Inferior parietal cortex (tissue), 1 donor: ENCODE measurements at regions not wholly inside any gene's neighbourhood (a gene's known extent, or its start where the extent isn't known, plus 50 kb on each side); places are given as distances from the start of the nearest gene placed in this dataset.
"Not testable (repeated sequence)": the region's sequence is repeated elsewhere in the genome, so short reads cannot be mapped to it uniquely, and the experiment has no call there.

ENCODE experiments used
- DNase-seq: peaks from one replicate; pipeline ENCODE4 v3.0.0-alpha.2; 2016; ENCODE audit errors: extremely low spot score

- DNase-seq = no peak
Observed at GRCh38 chr2:129181963-129182362, 797.5 kb upstream of the RAB6C start.

GRCh38 chr2:129187343-129187742, 792.1 kb upstream of the RAB6C start:
- DNase-seq = no peak

- no peak for DNase-seq
Observed at GRCh38 chr2:129188451-129188850, 791.0 kb upstream of the RAB6C start.

DNA sequence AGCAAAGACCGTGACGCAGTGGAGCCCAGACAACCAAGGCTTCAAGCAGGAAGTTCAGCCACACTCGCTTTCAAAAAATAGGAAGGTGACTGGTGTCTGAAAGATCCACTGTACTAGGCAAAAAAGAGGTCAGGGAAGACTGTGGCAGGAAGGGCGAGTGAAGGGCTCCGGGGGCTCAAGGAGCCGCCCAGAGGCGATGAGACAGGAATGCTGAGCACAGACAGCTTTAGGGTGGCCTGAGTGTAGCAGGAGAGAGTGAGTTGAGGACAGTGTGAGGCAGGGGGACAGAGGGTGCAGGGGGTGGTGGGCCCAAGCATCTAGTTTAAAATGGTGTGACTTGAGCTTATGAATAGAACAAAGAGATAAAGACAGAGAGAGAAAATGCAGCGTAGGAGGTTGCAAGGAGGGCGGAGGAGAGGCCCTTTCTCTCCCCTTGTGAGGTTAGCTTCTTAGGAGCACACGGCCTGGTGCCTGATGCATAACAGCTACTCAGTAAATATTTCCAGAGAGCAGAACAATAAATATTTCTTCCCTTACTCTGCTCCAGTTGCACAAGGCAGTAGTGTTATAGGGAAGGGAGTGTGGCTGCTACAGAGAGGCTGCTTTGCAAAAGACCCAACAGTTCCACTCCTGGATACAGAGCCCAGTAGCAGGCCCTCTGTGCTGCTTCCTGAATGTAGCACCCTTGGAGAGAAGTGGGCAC, 789.7 kb upstream of the RAB6C start:
- DNase-seq = no peak

DNA sequence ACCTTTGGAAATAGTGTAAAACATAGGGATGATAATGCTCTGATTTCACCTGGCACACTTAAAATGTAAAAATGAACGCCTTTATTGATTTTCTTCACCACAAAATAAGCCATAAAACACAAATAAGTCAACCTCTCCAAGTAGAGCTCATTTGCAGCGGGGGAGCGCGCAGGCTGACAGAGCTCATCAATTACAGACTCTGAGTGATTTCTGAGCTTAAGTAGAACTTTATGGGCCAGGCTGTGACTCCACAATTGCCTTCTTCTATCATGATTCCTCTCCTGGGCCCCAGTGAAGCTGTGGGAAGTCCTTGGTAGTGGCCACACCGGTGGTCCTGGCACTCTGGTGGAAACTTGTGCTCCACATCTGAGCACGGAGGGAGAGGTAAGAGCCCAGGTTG, 789.0 kb upstream of the RAB6C start:
- DNase-seq = no peak

- DNase-seq = no peak
Observed at GRCh38 chr2:129191530-129191929, 787.9 kb upstream of the RAB6C start.

DNA sequence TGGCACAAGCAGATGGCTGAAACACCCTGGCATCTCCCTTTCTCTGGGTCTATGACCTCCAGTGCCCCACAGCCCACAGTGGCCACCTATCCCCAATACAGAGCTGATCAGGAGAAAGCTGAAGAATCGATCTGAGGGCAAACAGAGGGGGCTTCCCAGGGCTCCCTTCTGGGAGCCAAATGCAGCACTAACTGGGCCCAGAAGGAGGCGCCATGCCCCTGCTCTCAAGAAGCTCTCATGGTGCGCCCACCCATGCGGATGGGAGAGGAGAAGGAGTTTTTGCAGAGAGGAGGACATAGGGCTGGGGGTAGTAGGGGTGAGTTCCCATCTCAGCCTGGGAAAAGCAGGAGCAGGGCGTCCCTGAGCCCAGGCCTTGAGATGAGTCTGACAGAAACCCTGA, 787.3 kb upstream of the RAB6C start:
- DNase-seq = no peak

GRCh38 chr2:129192841-129193253, 786.6 kb upstream of the RAB6C start:
- no peak for DNase-seq

DNA sequence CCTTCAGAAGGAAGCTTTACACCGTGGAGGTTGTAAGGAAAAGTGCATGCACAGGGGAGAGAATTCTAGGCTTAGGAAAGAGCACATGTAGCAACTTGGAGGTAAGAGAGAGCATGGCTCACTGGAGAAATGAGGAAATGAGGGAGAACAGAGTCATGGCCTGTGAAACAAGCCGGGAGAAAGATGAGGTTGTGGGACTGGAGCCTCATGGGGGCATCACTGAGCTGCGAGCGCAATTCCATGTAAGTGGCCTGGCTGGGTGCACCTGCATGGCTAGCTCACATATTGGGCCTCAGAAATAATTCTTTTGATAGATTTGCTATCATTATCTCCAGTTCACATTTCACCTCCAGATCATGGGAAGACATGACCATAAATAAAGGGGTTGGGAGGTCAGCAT, 785.5 kb upstream of the RAB6C start:
- no peak for DNase-seq

DNA sequence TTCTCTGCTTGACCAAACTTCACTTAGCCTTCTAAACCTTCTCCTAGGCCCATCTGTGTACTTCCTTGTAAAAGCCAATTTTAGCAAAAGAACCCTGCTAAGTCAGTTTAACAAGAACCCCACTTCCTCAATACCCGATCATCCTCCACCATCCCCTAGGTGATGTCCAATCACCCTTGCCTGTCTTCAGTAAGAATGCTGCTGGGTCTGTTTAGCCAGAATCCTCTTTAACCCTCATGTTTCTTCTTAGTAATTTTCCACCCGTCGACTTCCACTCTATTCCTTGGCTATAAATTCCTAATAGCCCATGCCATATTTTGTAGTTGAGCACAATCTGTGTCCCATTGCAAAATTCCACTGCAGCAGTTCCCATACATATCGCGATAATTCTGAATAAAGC, 780.0 kb upstream of the RAB6C start:
- DNase-seq = no peak

- no peak for DNase-seq
Observed at GRCh38 chr2:129201696-129202095, 777.8 kb upstream of the RAB6C start.

GRCh38 chr2:129203331-129203730, 776.1 kb upstream of the RAB6C start:
- DNase-seq = peak; percentile 39

DNA sequence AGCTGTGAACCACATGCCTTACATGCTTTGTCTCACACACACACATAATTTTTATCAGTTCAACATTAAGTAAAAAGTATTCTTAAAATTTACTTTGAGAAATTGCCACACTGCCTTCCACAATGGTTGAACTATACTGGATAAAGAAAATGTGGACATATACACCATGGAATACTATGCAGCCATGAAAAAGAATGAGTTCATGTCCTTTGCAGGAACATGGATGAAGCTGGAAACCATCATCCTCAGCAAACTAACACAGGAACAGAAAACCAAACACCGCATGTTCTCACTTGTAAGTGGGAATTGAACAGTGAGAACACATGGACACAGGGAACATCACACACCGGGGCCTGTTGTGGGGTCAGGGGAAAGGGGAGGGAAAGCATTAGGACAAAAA, 774.9 kb upstream of the RAB6C start:
- DNase-seq = not testable (repeated sequence)

- DNase-seq = no peak
Observed at GRCh38 chr2:129205176-129205575, 774.3 kb upstream of the RAB6C start.

DNA sequence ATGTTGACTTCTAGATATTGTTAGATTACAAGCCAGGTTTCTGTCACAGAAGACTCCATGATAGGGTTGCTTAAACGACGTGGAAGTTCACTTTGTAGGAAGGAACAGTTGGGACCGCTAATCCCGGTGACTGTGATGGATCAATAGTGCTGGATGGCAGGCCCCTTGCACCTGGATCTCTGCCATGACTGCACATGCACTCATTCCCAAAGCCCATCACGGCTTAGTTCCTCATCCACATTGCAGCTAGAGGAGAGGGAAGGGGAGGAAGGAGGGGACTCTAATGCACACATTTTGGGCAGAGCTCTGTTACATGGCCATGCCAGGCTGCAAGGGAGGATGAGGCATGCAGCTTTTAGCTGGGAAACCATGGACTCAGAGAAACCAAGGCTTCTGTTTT, 773.7 kb upstream of the RAB6C start:
- no peak for DNase-seq

DNA sequence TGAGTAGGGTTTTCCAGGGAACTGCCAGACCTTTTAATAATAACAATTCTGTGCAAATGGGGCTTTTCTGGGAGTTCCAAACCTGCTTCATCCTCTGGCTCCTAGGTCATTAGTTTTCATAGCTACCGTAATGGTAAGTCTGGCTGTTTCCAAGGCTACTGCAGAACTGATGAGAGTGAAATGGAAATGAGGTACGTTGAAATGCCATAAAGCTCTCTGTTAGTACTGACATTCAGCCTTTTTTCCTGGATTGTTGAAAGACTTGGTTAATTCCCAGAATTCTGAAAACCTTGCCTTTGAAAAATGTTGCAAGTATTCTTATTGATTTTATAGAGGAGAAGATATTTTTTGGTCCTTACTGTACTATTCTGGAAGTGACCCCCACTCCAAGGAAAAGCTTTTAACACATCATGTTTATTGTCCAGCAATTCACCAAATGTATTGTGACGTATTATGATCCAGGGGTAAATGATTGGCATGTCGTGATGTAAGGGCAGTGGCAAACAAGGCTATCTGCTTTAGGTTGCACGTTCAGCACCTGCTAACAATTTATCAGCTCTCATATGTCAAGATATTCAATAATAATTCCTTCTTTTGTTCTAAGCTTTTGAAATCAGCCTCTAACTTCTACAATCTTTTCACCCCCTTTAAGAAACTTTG, 767.0 kb upstream of the RAB6C start:
- DNase-seq = no peak

DNA sequence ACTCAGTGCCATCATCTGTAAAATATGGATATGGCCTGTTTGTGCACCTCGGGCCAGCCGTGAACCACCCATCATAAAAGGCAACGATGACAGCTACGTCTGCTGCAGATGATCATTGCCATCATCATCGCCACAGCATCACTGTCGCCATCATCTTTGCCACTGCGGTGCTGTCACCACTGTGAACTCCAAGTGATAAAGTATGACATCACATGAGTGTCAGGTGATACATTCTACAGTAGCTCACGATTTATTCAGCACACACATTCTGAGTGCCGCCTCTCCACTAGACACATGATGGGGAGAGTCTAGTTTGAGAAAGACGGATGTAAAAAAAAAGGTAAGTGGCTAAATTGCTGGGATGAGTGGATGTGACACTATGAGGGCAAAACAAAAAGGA, 755.4 kb upstream of the RAB6C start:
- no peak for DNase-seq

GRCh38 chr2:129224486-129224885, 755.0 kb upstream of the RAB6C start:
- no peak for DNase-seq

- DNase-seq = no peak
Observed at GRCh38 chr2:129229196-129229595, 750.3 kb upstream of the RAB6C start.

- no peak for DNase-seq
Observed at GRCh38 chr2:129229830-129230441, 749.5 kb upstream of the RAB6C start.

- no peak for DNase-seq
Observed at GRCh38 chr2:129231924-129232323, 747.5 kb upstream of the RAB6C start.

DNA sequence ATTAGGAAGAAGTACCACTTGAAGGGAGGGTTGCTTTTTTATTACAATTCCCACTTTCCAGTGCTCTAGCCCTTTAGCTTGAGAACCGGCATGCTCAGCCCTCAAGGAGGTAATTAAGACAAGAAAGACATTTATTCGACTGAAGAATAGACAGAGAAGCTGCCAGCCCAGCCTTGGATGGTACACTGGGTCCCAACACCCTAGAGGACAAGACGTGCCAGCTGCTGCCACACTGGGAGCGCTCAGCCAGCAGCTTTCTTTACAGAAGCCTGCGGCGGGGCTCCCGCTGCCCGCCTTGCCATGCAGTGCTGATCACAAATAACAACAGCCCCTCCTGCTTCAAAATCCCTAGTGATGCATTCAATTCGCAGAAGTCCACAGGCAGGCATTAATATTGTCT, 746.3 kb upstream of the RAB6C start:
- DNase-seq = no peak

DNA sequence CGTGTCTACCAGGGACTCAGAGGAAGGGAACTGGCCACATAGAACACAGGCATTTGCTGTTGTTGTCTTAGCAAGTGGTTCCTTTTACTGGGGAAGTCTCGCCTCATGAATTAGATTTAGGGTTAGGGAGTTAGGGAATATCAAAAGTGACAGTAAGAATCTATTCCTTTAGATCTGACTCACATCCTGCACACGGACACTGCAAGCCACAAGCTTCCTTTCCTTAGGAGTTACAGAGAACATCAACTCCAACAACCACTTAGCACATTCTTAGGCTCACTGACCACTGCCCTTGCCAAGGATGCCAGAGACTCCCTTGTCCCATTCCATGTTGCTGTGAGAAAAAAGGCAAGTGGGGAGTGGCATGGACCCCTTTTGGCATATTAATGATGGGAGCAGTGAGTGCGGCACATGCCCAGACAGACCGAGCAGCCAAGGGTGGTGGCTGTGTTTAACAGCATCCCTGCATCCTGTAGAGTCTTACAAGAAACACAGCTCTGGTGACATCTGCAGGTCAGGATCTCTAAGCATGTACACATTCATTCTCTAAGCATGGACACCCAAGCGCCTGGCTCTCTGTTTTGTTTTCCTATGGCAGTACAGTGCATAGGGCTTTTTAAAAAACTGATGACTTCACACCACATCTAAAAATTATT, 745.6 kb upstream of the RAB6C start:
- DNase-seq = no peak
